Superior temporal gyrus (tissue), 1 donor: ENCODE measurements at regions not wholly inside any gene's neighbourhood (a gene's known extent, or its start where the extent isn't known, plus 50 kb on each side); places are given as distances from the start of the nearest gene placed in this dataset.
"Not testable (repeated sequence)": the region's sequence is repeated elsewhere in the genome, so short reads cannot be mapped to it uniquely, and the experiment has no call there.

Source experiments
- DNase-seq: peaks from one replicate; pipeline ENCODE4 v3.0.0-alpha.2; 2016; ENCODE audit errors: extremely low spot score

DNA sequence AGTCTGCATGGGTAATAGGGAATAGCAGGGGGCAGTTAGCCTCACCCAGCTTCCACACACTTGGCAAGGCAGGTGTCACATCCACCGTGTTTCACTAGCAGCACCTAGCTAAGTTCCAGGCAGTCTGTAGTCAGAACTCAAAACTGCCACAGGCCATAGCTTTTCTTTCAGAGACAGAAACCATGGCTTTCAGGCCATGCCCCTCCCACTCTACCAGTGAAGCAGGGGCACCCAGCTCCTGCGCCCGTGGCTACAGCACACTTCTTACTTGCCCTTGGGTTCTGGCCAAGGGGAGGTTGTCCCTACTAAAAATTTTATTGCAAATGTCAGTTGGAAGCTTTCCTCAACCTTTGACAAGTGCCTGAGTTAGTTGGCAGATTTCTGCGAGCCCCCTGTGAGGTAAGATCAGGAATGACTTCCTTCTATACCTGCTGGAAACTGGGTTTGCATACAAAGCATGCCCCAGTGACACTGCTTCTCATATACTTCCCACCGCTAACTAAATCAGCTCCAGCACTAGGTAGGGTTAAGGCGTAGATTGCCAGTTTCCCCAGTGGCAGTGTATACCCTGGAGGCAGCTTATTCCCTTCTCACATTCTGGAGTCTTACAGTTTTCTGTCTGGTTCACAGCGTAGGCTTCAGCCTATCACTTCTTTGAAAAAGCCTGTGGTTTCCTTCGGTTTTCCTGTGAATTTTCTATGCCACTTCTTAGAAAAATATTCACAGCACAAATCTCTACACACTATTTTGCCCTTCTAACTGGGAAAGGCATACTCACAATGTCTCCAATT lies 139.0 kb upstream of the LUZP2 start:
- no peak for DNase-seq

GRCh38 chr11:24372491-24372890 lies 124.4 kb upstream of the LUZP2 start:
- DNase-seq, result no peak

GRCh38 chr11:24373516-24373915 lies 123.3 kb upstream of the LUZP2 start:
- no peak for DNase-seq

DNA sequence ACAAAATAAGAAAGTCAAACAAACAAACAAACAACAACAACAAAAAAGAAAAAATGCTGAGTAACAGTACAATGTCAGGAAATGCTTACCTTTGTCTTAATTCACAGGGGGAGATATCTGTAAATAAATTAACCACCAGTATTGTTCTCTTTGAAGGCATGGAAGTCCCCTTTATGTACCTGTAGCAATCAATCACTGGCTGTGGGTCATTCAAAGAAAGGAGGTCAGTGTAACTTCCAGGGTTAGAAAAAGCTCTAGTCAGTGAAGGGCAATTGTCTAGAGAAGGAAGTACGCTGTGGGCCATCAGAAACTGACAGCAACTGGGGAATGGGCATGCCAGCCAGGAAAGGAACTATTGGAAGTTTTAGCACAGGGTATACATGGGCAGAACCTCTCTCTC lies 121.5 kb upstream of the LUZP2 start:
- DNase-seq, result no peak

DNA sequence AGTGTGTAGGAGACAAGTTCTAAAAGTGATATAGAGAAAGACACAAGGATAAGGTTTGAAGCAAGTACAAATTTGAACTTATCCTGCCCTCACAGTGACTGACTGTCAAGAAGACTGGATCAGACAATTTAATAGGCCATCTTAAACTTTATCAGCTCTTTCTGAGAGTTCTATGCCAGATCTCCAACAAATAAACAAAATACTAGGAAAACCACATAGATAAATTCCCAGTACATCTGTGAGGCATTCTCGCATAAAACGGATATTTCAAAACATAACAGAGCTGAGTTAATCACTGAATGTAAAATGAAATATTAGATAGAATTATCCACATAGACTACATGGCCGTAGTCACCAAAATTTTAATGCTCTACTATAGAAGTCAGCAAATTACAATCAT lies 120.9 kb upstream of the LUZP2 start:
- DNase-seq, result no peak

DNA sequence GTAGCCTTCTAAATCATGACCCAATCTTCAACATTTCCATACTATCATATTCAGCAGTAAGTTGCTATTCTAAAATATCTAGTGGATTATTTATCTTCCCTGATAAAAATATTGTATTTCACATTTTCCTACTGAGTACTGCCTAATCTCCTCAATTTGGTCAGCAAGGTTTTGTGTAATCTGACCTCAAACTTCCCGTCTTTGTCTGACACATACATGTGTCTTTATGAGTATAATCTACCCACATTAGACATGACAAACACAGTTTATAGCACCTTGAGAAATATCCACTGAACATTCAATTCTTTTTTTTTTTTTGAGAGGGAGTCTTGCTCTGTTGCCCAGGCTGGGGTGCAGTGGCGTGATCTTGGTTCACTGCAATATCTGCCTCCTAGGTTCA lies 113.7 kb upstream of the LUZP2 start:
- DNase-seq, result no peak

- DNase-seq, result no peak
Measured at GRCh38 chr11:24384240-24384639, 112.6 kb upstream of the LUZP2 start.

DNA sequence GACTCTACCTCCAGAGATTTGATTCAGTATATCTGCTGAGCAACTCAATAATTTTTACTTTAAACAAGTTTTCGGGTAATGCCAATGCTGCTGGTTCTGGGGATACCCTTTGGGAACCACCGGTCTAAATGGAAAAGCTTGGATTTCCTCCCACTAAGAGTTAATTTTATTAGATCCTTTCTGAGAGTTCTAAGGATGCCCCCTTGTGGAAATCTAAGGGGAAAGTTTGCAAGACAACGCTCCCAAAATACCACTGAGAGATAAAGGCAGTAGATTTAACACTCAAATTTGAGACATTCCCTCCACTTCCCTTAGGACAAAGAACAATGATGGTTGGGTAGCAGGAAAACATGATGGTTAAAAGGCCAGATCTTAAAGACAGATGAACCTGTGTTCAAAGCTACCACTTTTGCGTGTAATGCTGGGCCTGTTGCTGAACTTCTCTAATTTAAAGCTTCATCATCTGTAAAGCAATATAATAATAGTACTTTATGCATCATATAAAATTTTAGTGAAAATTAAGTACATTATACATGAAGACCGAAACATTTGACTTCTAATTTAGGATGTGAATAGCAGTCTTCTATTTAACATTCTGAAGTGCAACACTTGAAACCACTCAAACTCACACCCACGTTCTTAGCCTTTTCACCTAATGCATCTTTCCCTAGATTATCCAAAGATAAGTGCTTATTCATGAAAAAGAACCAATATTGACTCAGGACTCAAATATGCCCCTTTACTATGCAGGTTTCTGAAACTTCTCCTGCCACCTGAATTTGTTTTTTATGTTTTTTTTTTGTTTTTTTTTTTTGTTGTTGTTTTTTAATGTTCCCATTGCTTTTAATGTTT lies 110.1 kb upstream of the LUZP2 start:
- peak; percentile 46 for DNase-seq

DNA sequence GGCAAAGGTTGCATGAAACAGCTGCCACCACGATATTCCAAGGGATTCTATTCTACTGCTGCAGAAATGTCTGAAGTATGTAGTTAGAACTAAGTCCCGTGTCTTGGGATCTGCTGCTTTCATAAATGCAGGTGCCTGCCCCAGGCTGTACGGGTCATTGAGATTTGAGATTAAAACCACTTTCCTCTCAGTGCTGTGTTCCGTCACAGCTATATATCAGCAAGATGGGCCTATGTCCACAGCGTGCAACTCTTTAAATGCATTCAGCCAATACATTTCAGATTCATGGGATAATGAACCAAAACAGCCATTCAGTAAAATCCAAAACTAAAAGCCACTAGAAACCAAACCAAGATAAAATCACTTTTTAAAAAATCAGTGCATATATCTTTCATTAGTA lies 107.3 kb upstream of the LUZP2 start:
- DNase-seq, result no peak

- DNase-seq, result no peak
Measured at GRCh38 chr11:24390016-24390415, 106.8 kb upstream of the LUZP2 start.

DNA sequence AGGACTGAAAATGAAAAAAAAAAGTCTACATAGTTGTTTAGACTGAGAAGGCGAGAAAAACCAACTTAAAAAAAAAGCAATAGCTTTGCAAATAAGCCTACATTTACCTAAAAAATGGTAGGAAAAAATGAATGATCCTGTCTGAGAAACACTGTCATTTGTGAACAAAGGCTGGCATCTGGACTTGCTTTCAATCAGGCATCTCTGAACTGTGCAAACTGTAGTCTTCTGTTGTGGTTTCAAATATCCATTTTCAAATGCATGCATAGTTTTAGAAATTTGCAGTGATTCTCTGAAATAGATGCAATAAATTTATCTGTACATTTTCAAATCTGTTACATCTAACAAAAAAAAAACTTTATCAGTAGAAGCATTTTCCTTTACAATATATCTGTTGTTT lies 106.1 kb upstream of the LUZP2 start:
- DNase-seq, result no peak

- DNase-seq, result no peak
Measured at GRCh38 chr11:24391167-24391566, 105.7 kb upstream of the LUZP2 start.

DNA sequence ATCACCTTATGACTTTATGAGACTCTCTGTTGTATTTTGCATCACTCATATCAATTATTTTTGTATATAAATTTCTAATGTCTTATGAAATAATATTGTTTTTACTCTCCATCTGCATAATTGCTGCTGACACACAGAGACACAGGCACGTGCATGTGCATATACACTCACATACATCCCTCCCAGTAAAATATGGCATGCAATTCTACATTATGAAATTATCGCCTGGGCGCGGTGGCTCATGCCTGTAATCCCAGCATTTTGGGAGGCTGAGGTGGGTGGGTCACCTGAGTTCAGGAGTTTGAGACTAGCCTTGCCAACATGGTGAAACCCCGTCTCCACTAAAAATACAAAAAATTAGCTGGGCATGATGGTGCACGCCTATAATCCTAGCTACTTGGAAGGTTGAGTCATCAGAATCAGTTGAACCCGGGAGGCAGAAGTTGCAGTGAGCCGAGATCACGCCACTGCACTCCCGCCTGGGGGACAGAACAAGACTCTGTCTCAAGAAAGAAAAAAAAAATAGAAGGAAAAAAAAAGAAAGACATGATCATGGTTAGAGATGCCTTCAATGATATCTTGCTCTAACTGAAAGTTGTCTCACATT lies 96.7 kb upstream of the LUZP2 start:
- DNase-seq, result no peak

- no peak for DNase-seq
Measured at GRCh38 chr11:24406389-24406788, 90.5 kb upstream of the LUZP2 start.

GRCh38 chr11:24406980-24407379 lies 89.9 kb upstream of the LUZP2 start:
- DNase-seq, result no peak

DNA sequence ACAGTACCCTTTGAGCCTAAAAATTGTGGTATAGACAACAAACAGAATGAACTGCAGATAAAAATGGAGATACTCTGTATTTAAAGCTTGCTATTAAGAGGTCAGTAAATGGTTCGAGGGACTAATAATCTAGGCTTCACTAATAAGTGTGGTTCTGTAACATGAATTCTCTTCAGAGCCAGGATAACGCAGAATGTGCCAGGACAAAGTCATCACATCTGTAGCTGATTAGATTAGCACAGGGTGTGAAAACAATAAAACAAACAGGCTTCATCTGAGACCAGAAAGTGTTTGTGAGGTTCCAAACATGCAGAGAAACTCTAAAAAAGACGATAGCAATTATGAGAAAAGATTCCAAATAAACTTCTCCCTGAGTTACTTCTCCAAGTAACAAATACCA lies 89.1 kb upstream of the LUZP2 start:
- no peak for DNase-seq

DNA sequence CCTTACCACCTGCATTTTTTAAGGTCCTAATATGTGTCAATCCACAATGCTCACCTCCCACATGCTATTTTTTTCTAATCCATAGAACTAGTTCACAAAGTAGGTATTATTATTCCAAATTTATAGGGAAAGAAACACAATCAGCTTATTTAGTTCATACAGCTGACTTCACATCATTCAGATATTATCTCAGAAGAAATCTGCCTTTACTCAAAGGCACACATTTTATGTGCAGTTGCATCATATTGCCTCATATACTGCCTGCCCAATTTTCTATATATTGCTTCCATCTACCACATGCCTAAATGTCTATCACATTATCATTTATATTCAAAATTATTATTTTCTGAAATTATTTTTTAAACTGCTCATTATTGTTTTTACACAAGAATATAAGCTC lies 88.7 kb upstream of the LUZP2 start:
- no peak for DNase-seq

DNA sequence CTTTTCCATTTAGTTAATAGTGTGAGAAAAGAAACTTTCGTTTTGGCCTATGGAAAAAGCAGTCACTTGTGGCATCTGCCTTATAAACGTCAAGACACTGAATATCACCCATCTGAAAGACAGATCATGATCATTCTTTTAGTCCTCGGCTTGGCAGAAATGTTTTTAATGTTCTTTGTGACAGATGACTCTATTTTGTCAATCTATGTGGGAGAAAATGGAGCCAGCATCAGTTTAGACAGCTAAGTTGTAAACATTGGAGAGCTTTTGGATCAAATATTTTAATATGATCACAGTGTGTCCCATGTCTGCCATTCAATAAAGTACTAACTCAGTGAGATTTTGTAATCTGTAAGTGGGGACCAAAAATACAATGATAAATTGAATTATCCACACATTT lies 85.1 kb upstream of the LUZP2 start:
- DNase-seq, result no peak

GRCh38 chr11:24412722-24413121 lies 84.1 kb upstream of the LUZP2 start:
- no peak for DNase-seq

- DNase-seq, result no peak
Measured at GRCh38 chr11:24413391-24413790, 83.5 kb upstream of the LUZP2 start.

- DNase-seq, result not testable (repeated sequence)
Measured at GRCh38 chr11:24415955-24416636, 80.8 kb upstream of the LUZP2 start.

DNA sequence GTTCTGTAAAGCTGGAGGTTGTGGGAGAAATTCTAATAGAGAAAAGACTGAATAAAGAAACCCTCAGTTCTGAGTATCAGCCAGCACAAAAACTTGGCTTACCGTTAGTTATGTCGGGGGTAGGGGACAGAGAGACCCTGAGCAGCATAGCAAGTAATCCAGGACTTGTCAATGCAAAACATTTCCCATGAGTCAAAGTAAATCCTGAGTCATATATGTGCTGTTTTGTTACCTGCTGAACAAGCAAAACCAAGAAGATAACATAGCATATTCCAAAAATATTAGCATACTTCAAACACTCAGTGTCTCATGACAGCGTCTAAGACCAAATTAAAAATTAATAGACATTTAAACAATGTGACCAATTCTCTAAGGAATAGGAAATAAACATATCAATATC lies 75.1 kb upstream of the LUZP2 start:
- no peak for DNase-seq
